HG02981 (cell line): ENCODE measurements at regions not wholly inside any gene's neighbourhood (a gene's known extent, or its start where the extent isn't known, plus 50 kb on each side); places are given as distances from the start of the nearest gene placed in this dataset.
A peak's percentile ranks its signal among the peaks of the same experiment; 100 is the strongest.

Experiments used
- ATAC-seq: cut with Tn5 transposase; IDR thresholded peaks from one replicate; pipeline ENCODE4 v1.9.1; 2021; ENCODE audit warnings: mild to moderate bottlenecking, moderate library complexity; ENCODE audit not compliant: unreplicated experiment

DNA sequence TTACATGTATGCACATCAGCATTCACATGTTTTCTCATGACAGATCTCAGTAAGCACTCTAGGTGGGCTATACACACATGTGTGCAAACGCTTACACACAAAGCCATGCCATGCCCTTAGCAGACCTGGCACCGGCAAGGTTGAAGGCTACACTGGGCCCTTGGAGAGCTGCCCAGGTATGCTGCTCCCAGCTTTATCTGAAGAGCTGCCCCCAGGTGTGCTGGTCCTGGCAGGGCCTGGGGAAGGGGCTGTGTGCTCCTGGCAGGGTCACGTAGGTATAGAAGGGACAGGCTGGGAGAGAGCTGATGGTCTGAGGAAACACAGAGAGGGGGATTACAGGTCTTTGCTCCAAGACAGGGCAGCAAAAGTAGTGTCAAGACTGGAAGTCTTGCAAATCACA, 146.7 kb upstream of the VANGL1 start:
- no peak for ATAC-seq

DNA sequence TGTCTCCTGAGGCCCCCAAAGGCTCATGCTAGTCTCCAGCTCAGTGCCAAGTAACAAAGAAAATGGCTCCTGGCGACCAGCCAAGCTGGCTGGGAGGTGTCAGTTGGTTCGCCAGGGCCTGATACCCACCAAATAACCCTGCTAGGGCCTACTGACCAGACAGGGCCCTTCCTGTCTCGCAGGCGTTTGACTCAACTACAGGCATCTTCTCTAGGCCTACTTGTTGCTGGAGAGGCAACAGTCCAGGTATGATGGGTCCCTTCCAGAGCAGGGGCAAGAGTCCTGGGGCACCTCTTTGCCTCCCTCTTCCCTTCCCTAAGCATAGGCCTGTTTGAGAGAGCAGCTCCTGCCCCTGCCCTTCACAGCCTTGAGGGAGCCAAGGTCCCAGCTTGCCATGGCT, 147.9 kb upstream of the VANGL1 start:
- no peak for ATAC-seq

DNA sequence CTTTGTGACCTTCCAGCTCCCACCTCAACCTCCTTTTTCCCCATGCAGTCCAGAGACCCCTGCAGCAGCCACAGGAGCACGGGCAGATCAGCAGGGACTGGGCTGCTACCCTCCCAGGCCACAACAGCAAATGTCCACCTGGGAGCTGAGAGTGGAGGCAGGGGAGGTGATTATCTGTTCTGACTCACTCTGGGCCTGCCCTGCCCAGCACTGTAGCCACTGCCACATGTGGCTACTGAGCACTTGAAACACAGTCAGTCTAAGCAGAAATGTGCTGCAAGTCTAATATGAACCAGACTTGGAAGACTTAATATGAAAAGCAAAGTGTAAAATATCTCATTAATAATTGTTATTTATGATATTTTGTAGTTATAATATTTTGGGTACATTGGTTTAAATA, 148.9 kb upstream of the VANGL1 start:
- no peak for ATAC-seq

DNA sequence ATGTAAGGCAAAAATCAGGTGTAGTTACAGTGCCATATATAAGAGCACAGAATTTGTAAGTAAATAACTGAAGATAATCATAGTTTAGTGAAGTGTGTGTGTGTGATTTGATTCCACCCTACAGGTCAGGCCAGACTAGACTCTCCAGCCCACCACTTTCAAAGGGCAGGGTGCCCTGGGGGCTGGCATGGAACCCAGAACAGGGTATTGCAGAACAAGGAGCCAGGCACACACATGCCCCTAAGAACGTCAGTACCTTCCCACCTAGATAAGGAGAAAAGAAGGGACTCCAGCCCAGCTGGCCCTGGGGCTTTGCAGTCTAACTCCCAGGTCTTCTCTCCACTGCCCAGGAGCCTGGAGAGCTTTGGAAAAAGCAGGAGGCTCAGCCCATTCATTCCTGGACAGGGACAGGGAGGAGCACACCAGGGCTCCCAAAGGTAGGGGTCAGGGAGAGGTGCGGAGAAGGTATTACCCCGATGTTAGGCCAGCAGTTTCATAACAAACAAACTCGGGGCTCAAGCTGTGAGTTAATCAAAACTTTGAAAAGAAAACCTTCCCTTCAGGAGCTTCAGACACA, 149.7 kb upstream of the VANGL1 start:
- no peak for ATAC-seq

DNA sequence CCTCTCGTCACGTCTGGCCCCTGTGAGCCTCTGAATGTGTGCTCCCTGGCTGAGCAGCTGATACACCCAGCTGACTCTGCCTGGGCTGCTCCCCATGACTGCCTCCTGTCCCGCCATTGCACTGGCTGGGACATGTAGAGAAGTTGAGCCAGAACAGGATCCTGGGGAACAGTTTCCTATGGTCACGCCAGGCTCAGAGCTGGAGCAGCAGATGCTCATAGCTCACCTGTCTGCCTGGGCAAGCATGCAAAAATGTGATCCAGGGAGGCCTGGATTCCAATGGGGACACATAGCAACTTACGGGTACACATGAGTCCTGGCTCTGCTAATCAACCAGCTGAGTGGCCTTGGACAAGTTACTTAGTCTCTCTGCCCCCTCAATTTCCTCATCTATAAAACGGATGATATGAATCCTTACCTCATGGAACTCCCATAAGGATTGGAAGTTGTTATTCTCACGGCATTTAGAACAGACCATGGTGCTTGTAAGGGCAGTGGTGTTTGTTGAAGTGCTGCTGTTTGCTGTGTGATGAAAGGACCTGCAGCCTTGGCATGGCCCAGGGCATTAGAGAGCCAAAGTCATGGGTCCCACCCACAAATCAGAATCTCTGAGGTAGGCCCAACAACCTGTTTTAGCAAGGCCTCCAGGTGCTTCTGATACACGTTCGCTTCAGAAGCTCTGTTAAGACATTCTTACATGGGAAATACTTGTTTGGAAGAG, 150.3 kb upstream of the VANGL1 start:
- no peak for ATAC-seq

DNA sequence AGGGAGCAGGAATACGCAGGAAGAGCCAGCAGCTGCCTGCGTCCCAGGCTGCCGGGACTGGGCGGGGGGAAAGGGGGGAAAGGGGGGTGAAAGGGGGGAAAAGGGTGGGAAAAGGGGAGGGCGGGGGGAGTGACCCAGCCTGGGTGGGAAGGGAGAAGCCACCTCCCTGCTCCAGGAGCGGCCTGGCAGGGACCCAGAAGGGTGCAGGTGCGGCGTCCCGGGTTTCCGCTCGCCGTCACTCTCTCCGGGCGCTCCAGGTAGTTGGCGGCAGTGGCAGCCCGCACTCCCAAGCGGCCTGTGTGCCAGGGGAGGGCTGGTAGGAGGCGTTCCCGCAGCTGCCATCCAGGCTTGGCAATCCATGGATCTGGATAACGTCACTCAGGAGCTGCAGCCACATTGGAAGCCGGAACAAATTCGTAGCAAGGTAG, 141.0 kb upstream of the NGF start:
- ATAC-seq, result no peak

DNA sequence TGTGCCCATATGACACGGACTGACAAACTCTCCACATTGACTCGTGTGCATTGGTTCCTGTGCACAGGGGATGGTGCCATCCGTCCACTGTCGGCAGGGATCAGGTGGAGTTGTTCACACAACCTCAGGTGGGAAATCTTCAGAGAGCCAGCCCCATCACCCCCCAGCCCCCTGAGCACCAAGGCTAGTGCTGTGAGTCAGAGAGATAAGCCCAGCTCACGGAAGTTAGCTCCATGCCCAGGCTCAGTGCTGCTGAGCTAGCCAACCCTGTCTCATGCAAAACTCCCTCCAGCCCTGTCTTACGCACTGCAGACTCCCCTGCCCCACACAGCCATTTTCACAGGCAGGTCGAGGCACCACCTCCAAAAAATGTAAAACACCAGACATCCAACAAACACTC, 139.0 kb upstream of the NGF start:
- no peak for ATAC-seq

DNA sequence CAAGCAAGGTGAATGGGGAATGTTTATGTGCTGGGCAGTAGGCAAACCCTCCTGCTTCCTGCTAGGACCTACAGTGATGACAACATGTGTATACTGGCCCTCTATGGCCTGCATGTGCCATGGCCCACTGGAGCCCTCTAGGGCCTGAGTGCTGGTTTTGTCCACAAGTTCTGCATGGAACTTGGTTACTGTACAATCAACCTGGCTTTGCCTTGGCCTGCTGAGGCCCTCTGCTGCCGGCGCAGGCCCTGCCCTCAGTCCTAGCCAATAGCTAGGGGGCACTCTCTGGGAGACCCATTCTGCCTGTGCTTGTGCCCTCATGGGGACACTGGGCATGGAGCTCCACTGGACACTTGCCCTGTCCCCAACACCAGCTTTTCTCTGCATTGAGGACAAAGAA, 138.6 kb upstream of the NGF start:
- ATAC-seq, result no peak

DNA sequence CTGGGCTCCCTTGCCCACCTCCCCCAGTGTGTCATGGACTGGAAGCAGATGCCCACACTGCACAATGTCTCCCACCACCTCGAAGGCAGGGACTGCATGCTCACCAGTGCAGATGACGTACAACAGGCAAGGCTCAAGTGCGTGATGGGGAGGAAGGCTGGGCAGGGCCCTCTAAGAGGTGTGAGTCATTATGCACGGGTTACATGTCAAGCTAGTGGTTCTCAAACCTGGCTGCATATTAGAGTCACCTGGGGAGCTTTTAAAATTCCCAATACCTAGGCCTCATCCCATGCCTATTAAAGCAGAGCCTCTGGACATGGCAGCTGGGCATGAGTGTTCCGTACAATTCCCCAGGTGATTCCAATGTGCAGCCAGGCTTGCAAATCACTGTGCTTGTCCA, 137.9 kb upstream of the NGF start:
- ATAC-seq, result no peak

DNA sequence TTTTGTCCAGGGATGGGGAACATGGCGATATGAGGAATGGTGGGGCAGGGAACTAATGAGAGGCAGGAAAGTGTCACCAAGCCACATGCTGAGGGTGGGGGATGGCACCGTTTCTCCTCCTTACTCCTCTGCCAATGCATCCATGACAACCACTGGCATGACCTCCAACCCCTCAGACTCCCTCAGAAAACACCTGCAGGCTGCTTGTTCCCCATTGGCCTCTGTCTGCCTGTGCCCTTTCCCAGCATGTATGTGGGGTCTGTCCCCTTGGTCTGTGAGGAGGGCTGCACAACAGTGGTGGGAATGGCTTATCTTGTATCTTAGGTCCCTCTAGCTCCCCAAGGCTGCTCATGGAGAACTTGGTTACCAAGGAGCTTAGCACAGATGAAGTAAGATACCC, 137.2 kb upstream of the NGF start:
- no peak for ATAC-seq

DNA sequence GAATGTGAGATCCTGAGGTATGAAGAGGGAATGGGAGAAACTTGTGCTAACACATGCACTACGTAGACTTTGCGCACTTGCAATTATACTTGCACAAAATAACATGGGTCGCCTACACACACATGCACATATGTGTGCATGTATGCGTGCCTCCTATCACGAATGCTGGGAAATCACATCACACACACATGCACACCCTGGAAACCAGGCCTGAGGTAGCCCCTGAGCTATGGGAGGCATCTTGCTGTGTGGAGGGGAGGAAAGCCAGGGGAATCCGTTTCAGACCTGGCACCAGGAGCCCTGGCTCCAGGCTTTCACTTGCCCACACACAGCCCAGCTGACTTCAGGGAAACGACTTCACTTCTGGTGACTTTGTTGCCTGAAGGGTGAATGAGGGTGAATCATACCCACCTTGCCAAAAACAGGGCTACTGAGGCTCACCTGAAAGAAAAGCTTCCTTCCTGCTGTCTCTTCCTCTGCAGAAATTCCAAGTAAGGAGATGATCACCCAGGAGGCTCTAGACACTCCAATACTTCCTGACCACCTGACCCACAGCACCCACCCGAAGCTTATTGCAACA, 136.0 kb upstream of the NGF start:
- ATAC-seq, result no peak

DNA sequence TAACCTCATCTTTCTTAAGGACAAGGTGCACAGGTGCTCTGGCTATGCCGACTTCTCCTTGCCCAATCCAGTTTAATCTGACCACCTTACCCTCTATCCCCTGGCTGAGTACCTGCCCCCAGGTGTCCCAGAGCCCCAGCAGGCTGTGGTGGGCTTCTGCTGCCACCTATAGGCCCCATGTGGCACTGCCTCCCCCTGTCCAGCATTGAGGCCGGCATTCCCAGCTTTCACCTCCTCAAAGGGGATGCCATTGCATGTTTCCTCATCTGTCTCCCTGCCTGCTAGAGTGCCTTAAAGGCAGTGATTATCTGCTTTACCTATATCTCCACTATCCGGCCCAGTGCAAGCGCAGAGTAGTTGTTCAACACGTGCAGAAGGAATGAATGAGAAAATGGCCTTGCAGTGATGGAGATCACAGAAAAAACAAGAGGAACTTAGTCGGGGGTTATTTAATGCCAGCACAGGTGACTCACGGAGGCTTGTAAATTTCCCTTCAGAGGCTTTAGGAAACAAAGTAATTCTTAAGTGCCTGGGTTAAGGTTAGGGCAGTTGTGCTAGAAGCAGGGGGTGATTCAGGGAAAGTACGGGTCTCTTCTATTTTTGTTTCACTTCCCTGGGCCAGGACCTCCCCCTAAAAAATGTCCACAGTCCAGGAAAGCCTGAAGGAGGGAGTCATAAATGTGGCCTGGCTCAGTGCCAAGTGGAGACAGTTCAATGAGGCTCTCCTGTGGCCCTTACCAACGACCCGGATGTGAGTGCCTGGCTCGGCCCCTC, 131.8 kb upstream of the NGF start:
- peak; percentile 56 for ATAC-seq

DNA sequence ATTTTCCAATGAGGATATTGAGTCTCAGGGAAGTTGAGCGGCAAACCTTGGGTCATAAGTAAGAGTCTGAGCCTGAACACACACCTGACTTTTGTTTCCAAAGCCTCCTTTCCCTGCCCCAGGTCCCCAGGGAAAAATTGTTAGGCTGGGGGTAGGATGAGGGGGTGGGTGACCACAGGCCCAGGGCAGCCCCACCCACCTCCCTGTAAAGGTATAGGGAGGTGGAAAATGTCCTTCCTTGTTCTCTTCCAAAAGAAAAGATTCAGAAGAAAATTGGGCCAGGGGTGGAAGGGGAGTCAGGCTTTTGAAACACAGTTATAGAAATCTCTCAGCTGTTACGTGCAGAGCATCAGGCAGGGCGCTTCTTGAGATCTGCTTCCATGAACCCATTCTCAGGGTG, 129.7 kb upstream of the NGF start:
- no peak for ATAC-seq

DNA sequence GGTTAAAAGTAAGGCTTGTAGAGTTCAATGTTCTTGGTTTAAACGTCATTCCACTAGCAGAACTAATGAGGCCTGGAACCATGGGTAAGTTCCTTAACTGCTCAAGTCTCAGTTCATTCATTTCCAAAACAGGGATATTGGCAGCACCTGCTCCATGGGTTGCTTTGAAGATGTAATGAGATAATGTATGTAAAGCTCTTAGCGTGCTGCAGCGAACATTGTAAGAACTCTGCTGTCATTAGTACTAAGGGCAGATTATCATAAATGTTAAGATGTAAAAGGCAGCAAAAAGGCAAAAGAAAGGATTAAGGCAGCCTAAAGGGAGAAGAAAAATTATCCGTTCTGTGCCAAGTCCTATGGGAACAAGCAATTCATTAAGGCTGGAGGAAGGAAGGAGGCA, 129.1 kb upstream of the NGF start:
- ATAC-seq, result no peak

DNA sequence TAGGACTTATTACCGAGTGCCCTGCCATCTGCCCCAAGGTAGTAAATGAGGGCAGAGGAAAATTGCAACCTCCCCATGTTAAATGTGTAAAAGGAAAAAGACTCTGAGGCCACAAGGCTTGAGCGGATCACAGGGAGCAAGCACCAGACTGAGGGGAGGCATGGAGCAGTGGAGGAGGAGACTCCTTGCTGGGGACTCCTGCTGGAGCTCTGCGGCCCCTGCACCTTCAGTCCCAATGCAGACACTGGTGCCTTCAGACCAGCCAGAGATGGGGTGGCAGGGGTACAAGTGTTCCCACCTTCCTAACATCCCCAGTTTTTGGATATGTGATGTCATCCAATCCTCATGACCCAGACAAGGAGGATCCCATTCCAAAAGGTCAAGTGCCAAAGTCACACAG, 128.4 kb upstream of the NGF start:
- ATAC-seq, result no peak

DNA sequence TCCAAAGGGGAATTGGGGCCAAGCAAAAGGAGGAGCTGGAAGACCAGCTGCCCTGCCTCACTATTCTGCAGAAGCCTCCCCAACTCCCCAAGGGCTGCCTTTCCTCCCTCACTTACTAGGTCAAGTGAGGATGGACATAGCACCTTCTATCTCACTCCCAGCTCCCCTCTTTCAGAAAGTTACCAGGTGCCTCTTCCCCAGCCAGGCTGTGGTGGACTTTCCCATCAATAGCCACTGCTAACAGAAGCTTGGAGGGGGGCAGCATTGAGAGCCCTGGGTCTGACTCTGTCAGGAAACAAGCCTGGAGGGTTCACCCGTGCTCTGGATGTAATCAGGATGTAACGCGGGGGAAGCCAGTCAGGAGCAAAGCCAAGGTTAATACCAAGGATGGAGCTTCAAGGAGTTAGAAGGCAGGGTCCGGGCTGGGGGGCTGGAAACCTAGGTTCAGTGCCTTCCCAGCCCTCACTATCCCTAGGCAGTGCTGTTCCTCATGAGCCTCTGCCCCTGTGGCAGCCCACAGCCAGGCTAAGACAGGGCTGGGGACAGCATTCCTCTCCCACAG, 127.8 kb upstream of the NGF start:
- ATAC-seq, result no peak

DNA sequence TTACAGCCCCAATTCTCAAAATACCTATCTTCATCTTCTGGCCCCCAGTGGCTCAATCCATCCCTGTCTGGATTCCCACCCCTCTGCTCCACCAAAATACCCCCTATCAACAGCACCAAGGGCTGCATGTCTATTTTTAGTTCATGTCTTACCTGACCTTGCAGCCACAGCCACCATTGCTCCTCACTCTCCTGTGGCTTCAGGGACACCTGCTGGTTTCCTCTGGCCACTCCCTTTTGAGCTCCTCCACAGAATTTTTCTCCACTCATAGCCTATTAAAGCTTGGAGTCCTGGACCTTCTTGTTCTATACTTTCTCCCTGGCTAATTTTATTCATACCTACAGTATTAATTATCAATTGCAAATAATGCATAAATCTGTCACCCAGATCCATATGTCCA, 125.3 kb upstream of the NGF start:
- no peak for ATAC-seq

DNA sequence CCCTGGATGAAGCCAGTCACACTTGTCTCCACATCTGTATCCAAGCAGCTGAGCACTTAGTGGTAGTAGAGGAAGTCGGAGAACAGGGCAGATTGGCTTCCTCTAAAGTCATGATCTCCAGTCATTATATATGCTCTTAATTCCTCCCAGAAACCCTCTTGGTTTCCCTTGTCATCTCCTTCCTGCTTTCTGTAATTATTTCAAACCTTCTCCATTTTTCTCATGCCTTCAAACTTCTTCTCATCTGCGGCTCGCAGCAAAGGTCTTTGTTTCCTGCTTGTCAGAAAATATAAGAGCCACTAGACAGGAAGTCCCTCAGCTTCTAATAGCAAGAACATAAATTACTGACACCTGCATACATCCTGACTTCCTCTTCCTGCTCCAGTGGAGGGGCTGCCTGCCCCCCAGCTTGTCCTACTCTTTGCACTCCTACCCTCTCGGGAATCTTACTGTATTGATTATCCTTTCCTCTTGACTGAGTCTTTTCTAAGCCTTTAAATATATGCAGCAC, 124.6 kb upstream of the NGF start:
- no peak for ATAC-seq

DNA sequence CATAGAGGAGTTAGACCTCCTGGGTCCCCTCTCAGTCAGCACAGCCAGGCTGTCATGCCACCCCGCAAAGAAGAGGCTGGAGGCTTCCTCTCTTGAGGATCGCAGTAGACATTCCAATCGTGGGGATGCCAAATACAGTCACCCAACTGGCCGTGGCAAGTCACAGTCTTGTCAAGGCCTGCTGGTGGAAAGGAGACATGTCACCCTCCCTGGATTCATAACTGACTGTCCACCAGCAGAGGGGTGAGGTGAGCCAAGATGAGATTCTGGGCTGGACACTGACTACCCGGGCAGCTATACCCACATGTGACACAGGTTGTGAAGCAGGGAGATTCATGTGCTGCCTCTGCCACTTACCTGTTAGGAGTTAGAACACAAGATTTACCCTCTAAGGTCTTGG, 123.5 kb upstream of the NGF start:
- ATAC-seq, result no peak

DNA sequence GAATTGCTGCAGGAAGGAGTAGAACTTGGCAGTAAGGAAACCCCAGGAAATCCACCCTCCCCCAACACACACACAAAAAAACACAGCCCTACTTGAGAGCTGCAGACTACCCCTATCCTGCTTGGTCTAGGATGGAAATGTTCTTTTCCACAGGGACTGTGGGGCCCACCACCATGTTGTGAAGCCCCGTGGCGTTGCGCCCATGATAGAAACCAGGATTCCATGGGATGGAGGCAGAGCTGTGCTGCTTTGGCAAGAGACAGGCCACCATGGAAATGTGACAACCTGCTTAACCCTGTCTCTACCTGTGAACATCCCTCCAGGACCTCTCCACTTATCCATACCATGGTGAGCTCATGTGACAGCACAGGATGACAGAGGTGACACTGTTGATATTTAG, 121.1 kb upstream of the NGF start:
- ATAC-seq, result no peak

DNA sequence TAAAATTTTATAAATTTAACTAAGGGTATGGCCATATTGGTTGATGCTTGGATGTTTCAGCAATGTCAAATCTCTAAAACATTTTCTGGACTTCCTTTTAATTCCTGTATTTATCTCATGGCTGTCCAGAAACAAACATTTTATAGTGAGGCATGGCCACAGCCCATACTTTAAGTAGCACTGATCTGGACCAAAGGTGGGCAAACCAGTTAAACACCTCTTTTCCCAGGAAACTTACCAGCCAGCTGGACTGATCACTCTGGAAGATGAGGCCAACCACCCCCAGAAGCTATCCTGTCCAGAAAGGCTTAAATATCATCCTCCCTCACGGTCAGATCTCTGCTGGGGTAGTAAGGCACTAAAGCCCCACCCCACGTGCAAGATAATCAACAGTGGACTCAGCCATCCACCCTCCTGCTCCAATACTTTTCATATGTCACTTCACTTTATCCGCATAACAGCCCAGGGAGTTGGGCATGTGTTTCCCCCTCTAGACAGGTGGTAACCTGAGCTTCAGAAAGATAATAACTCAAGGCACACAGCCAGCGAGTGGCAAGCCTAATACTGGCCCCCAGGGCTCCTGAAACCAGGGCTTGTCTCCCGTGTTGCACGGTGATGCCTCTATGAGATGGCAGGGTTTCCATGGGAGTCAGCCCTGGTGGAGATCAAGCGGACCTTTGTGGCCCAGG, 120.5 kb upstream of the NGF start:
- no peak for ATAC-seq
